HG02642 (cell line): ENCODE measurements at regions not wholly inside any gene's neighbourhood (a gene's known extent, or its start where the extent isn't known, plus 50 kb on each side); places are given as distances from the start of the nearest gene placed in this dataset.
"Not testable (repeated sequence)": the region's sequence is repeated elsewhere in the genome, so short reads cannot be mapped to it uniquely, and the experiment has no call there.

Experiments
- ATAC-seq: cut with Tn5 transposase; IDR thresholded peaks from one replicate; pipeline ENCODE4 v1.9.1; 2021; ENCODE audit warnings: mild to moderate bottlenecking; ENCODE audit not compliant: unreplicated experiment, poor library complexity

DNA sequence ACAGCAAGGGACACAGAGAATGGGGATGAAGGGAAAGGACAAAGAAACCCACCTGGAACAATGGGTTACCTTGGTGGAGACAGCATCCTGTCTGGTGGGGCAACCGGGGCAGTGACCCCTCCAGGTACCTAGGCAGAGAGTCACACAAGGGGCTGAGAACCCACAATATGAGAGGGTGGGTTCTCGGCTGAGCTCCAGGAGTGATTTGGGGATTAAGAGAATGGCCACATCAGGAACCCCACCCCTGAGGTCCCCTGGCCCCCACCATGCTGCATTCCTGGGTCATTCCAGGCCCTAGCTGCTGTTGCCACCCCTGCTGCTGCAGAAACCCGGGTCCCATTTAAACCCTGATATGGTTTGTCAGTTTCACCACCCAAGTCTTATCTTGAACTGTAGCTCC, 172.3 kb downstream of the RTP5 start:
- ATAC-seq, result no peak

DNA sequence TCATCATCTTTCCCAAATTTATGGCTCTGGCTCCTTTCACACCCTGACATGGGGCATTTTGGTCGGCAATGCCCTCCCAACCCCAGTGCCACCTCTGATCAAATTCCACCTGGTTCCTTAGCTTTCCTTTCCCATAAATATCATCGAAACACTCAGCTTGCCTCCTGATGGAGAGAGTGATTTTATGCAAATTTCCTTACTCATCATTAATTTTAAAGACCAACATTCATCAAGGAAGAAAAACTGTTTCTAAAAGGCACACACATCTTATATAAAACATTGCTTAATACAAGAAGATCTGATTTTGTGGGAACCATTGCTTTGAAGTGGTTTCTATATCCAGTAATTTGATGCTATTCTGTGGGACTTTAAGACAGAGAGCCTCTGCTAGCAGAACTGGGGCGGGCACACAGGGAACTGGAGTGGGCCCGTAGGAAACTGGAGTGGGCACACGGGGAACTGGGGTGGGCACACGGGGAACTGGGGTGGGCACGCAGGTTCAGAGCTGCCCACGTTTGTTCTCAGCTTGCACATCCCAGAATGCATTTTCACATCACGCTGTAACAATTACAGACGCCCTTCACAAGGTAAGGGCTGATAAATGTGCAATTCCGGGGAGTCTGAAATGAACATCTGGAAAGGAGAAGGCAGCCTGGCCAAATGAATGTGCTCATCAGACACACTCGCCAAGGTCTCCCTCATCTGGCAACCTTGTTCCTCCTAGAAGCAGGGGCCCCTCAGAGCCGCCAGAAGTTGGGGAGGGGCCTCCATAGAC, 174.2 kb downstream of the RTP5 start:
- ATAC-seq, result no peak

DNA sequence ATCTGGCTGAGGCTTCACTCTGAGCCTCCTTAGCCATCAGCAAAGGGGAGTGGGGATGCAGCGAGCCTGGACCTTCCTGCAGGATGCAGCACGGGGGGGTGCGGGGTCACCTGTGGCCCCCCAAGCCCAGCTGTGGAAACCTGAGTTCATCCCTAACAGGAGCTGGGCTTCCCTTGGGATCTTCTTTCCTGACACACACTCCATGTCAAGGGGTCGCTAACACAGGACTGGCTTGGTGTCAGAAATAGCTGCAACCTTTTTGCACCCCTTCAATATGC, 174.7 kb downstream of the RTP5 start:
- no peak for ATAC-seq

DNA sequence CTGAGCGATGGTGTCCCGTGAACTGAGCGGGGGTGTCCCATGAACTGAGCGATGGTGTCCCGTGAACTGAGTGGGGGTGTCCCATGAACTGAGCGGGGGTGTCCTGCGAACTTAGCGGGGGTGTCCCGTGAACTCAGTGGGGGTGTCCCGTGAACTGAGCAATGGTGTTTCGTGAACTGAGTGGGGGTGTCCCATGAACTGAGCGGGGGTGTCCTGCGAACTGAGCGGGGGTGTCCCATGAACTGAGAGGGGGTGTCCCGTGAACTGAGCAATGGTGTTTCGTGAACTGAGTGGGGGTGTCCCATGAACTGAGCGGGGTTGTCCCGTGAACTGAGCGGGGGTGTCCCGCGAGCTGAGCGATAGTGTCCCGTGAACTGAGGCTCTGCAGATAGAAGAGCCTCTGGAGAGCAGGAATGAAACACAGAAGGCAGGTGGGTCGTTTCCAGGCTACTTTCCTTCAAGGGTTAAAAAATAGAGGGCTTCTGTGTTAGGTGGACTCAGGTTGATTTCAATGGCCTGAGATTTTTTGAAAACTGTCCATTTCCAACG, 176.1 kb downstream of the RTP5 start:
- ATAC-seq, result not testable (repeated sequence)

DNA sequence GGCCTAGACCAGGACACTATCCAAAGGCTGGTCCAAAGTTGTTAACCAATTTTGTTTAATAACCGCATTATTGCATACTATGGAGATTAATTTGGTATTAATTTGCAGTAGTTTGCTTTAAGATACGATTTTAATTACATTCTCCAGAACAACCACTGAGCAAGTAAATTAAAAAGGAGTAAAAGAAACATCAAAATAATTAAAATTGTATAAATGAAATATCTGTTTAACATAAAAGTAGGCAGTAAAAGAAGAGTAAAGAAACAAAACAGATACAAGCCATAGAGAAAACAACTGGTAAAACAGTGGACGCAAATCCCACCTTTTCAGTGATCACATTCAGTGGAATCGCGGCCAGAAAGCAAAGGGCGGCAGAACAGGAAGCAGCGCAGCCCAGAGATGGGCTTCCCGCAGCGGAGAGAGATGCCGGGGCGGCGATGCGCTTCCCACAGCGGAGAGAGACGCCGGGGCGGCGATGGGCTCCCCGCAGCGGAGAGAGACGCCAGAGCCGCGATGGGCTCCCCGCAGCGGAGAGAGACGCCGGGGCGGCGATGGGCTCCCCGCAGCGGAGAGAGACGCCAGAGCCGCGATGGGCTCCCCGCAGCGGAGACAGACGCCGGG, 176.8 kb downstream of the RTP5 start:
- ATAC-seq, result no peak

DNA sequence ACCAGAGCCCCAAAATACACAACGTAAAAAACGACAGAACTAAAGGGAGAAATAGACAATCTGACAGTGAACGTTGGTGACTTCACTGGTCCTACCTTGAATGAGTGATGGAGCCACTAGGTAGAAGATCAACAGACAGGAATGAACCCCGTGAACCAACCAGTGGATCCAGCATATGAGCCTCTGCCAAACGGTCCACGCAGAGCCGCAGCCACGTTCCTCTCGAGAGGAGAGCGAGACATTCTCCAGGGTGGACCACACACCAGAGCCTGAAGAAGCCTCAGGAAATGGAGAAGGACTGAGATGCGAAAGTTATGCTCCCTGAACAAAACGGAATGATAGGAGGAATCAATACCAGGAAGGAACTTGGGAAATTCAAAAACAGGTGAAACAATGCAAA, 178.4 kb downstream of the RTP5 start:
- no peak for ATAC-seq

DNA sequence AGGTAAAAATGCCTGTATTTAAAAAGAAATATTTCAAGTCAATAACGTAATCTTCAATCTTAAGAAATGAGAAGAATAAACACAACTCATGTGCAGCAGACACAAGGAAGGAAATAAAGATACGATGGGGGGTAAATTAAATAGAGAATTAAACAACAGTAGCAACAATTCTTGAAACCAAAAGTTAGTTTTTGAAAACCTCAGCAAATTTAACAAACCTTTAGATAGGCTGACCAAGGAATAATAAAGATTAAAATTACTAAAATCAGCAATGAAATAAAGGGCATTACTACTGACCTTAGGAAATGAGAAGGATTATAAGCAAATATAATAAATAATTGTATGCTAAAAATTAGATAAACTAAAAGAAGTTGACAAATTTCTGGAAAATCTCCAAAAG, 178.9 kb downstream of the RTP5 start:
- no peak for ATAC-seq

DNA sequence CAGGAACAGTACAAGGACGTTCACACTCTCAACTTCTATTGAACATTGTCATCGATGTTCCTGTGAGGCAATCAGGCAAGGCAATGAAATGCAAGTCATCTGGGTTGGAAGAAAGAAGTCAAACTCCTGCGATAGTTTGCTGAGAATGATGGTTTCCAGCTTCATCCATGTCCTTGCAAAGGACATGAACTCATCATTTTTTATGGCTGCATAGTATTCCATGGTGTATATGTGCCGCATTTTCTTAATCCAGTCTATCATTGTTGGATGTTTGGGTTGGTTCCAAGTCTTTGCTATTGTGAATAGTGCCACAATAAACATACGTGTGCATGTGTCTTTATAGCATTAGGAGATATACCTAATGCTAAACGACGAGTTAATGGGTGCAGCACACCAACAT, 180.0 kb downstream of the RTP5 start:
- ATAC-seq, result not testable (repeated sequence)

DNA sequence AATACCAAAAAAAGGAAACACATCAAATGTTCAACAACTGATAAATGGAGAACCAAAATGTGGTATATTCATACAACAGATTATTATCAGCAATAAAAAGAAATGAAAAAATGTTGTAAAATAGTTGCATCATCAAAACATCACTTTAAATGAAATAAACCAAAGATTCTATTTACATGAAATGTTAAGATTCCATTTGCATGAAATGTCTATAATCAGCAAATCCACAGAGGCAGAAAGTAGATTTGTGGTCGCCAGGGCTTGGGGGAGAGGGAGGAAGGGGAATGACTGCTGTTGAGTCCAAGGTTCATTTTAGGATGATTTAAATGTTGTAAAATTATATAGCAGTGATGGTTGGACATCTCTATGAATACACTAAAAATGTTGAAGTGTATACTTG, 181.9 kb downstream of the RTP5 start:
- no peak for ATAC-seq

DNA sequence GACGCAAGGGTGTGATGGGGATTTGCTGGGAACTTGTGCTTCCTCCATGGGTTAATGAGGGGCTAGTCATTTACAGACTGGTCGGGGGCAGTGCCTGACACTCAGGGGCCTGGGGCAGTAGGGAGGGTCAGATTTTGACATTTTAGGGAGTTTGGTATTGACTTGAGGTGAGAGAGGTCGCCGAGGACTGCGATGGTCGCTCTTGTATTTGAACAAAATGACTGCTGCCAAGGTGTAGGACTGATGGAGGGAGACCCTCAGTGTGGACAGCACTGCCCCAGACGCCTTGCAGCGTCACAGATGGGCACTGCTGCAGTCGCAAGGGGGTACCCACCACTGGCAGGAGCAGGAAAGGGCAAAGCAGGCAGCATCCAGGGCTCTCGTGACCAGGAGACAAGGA, 182.9 kb downstream of the RTP5 start:
- ATAC-seq, result no peak

DNA sequence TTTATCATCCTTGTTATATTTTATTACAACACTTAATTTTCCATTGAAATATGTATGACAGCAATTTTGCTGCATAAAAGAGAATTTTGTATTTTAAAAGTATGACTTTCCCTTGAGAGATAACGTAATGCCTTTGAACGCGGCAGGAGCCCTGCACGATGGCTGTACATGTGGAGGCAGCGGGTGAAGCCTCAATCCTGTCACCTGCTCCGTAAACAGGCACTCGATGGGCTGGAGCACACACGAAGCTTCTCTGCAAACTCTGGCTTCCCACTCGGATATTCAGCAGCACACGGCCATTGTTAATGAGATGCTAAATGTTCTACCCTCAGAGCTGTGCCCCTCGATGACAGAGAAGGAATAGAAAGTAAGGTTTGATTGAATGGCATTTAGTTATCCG, 184.4 kb downstream of the RTP5 start:
- ATAC-seq, result no peak

DNA sequence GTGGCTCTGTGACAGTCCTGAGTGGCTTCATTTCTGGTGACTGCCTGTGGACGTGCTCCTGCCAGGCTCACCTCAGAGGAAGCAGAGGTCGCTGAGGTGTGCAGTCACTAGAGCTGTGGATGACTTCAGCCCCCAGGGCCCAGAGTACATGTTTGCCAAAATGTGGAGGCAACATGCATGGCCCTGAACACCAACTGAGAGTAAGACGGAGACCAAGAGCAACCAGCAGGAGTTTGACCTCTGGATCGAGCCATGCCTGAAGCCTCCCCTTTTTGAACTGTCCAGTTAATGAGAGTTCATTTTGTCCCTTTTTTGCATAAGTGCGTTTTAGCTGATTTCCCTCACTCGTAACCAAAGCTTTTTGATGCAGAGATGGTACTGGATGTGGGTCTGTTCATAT, 184.9 kb downstream of the RTP5 start:
- no peak for ATAC-seq

DNA sequence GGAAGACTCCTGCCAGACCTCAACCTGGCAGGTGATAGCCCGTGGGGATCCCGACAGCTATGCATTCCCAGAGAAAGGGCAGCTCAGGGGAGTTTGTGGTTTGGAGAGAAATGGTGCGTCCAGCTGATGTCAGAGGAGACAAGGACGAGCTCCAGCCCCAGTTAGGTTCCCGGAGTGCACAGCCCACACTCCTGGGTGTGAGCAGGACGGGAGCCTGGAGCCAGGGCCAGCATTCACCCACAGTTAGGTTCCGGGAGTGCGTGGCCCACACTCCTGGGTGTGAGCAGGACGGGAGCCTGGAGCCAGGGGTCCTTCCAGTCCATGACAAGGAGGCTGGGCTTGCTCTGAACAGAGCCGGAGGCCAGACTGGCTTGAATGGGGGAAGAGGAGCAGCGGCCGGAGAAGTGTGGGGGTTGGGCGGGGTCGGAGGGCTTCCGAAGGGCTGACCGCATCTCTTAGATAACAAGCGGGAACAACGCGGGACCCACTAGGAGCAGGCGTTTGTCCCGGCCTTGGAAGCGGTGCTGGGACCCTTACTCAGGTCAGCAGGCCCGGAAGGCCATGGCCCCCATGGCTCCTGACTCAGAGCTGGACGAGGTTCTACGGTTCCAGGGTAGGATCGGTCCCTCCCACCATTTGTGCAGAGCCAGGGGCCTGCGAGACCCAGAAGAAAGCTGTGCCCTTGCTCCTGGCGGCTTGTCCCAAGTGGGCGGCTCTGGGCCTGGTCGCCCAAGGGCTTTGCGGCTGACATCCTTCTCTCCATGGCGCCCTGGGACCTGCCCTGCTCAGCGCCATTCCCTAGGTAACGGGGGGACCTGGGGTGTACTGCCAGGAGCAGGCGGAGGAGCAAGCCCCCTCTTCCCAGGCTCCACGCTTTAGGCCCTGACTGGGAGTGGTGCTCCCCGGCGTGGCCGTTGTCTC, 185.6 kb downstream of the RTP5 start:
- no peak for ATAC-seq

DNA sequence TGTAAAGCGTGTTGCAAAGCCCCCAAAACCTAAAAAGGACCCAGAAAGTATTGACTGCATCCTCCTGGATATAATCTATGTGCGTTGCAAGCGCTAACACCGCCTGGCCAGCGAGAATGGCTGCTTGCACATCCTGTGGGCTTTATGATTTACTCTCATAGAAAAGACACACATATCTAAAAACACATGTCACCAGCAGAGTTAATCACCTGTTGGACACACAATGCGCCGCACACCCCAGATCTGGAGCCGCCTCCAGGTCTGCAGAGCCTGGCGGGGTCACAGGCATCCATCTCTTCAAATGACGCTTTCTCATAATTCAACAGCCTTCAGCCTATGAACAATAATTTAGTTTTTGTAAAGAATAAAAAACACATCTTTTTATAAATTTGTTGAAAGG, 186.5 kb downstream of the RTP5 start:
- ATAC-seq, result no peak

DNA sequence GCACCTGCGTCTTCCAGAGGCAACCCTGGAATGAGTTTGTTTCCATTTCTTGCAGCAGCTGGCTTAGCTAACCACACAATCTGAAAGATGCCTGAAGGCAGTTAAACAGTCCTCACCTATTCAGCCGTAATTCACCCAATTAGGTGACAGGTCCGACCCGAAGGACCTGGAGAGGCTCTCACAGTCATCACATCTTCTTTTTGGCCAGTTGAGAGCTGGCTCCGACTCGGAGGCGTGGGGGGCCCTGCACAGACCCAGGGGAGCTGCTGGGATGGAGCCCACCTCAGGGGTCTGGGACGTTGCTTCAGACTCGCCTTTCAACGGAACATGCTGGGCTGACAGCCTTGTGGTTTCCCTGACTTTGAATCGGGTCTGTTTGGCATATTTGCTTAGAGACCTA, 187.3 kb downstream of the RTP5 start:
- no peak for ATAC-seq

DNA sequence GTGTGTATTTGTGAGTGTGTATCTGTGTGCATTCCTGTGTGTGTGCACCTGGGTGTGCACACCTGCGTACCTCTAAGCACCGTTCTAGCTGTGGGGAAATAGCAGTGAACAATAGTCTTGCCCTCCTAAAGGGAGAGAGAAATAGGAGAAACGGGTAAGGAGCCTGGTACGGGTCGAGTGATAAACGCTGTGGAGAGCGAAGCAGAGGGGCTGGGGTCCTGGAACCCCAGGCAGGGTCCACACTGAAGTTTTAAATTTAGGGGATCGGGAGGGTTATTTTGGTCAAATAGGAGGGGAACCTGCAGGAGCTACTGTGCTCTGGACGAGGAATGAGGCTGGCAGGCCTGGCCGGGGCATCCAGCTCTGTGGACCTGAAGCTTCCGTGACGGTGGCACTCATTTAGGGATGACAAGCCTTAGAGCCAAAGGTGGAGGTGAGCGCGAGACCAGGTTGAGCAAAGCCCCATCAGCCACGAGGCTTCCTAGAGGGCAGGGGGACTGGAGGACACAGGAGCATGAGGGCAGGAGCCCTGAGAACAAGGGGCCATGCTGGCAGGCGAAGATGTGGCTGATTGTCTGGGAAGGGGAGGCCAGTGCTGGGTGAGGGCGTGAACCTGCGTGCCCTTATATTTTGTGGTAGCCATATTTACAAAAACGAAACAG, 188.0 kb downstream of the RTP5 start:
- ATAC-seq, result no peak

DNA sequence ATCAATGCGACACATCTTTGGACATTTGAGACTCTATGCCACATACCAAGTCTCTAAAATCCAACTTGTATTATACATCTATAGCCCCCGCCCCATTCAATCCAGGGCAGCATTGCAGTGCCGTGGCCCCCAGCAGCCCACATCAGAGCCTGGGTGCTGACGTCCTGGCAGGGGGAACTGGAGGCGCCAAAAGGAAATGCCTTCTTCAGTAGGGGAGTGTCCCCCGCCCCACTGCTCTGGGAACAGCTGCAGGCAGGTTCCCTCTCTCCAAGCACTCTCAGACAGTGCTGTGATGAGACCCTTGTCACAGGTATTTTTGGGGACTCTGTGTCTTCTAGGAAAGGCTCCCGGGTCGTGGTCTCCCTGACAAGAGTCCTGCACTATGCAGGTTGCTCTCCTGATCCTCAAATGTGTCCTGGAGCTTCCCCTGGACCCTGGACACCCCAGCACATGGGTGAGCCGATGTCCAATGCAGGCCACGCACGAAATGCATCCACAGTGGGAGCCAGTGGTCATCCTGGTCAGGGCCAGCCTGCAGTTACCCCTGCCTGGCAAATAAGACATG, 188.7 kb downstream of the RTP5 start:
- ATAC-seq, result no peak

DNA sequence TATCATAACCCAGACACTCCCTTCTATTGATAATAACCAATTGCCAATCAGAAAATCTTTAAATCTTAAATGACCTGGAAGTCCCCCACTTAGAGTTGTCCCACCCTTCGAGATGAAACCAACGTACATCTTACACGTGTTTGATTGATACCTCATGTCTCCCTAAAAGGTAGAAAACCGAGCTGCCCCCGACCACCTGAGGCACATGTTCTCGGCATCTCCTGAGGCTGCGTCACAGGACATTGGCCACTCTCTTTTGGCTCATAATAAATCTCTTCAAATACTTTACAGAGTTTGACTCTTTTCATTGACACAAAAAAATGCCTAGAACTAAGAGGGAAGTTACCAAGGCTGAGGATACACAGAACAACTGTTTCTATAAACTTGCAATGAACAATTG, 190.0 kb downstream of the RTP5 start:
- no peak for ATAC-seq

DNA sequence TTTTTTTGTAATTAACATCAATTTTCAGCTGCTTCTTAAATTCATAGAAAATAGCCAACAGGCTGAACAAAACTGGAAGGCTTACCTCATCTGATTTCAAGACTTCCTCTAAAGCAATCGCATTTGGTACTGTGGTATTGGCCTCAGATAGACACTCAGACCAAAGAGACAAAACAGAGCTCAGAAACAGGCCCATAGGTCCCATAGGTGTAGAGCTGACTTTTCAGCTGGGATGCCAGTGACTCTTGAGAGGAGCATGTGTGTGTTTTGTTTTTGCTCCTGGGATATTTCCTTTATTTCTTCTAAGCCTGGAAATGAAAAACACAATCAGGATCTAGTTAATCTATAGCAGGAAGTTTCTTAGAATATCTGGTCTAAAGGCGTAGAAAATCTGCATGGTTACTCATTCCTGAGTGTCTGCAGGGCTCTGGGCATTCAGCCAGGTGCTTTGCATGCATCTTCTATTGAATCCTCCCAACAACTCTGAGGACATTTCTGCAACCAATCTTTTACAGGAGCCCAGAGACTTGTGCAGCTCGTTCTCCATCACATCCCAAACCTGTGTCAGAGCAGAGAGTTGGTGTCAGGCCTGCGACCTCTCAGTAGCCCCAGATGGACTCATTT, 190.8 kb downstream of the RTP5 start:
- ATAC-seq, result no peak

DNA sequence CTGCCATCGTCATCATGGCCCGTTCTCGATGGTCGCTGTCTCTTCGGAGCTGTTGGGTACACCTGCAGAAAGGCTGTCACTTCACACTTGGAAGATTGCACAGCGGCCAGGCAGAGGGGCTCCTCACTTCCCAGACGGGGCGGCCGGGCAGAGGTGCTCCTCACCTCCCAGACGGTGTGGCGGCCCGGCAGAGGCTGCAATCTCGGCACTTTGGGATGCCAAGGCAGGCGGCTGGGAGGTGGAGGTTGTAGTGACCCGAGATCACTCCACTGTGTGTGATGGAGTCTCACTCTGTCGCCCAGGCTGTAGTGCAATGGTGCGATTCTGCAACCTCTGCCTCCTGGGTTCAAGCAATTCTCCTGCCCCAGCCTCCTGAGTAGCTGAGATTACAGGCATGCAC, 192.4 kb downstream of the RTP5 start:
- not testable (repeated sequence) for ATAC-seq
